ENCODE measurements at regions not wholly inside any gene's neighbourhood (a gene's known extent, or its start where the extent isn't known, plus 50 kb on each side); places are given as distances from the start of the nearest gene placed in this dataset.

- DNase-seq = no peak
Observed at GRCh38 chr12:93136253-93137055, 207.4 kb upstream of the EEA1 start.

- no peak for DNase-seq
Observed at GRCh38 chr12:93137656-93138612, 208.8 kb upstream of the EEA1 start.

GRCh38 chr12:93139028-93139665 is 210.1 kb upstream of the EEA1 start:
- no peak for DNase-seq

GRCh38 chr12:93140325-93140724 is 211.2 kb upstream of the EEA1 start:
- DNase-seq = no peak

- DNase-seq = no peak
Observed at GRCh38 chr12:93140801-93141200, 211.7 kb upstream of the EEA1 start.

- DNase-seq = no peak
Observed at GRCh38 chr12:93142881-93143280, 213.8 kb upstream of the EEA1 start.

GRCh38 chr12:93144109-93144508 is 215.0 kb upstream of the EEA1 start:
- DNase-seq = no peak

- DNase-seq = no peak
Observed at GRCh38 chr12:93145086-93145485, 216.0 kb upstream of the EEA1 start.

GRCh38 chr12:93146263-93146939 is 217.3 kb upstream of the EEA1 start:
- no peak for DNase-seq

GRCh38 chr12:93146970-93147369 is 217.9 kb upstream of the EEA1 start:
- DNase-seq = no peak

GRCh38 chr12:93148412-93148811 is 219.3 kb upstream of the EEA1 start:
- no peak for DNase-seq

GRCh38 chr12:93149229-93149628 is 220.1 kb upstream of the EEA1 start:
- no peak for DNase-seq

GRCh38 chr12:93151079-93151762 is 222.1 kb upstream of the EEA1 start:
- DNase-seq = no peak

GRCh38 chr12:93152617-93153016 is 223.5 kb upstream of the EEA1 start:
- DNase-seq = no peak

- no peak for DNase-seq
Observed at GRCh38 chr12:93153321-93153720, 224.2 kb upstream of the EEA1 start.

GRCh38 chr12:93154096-93154728 is 223.5 kb upstream of the NUDT4 start:
- DNase-seq = no peak

GRCh38 chr12:93154753-93155480 is 222.8 kb upstream of the NUDT4 start:
- DNase-seq = no peak

- DNase-seq = no peak
Observed at GRCh38 chr12:93156086-93156716, 221.5 kb upstream of the NUDT4 start.

- DNase-seq = no peak
Observed at GRCh38 chr12:93157279-93157678, 220.4 kb upstream of the NUDT4 start.

- DNase-seq = no peak
Observed at GRCh38 chr12:93158065-93158843, 219.5 kb upstream of the NUDT4 start.
